ENCODE measurements at regions not wholly inside any gene's neighbourhood (a gene's known extent, or its start where the extent isn't known, plus 50 kb on each side); places are given as distances from the start of the nearest gene placed in this dataset.

GRCh38 chrX:120755066-120755846, 120.4 kb downstream of the CT47B1 start:
- H3K9me3 ChIP-seq = no peaks in the 10 kb centered on the region
- no peaks in the 10 kb centered on the region for H3K36me3 ChIP-seq
- TF ChIP-seq CTCF (IDR thresholded peaks at IDR 0.05) = no peak
- no peak overlapping the region for H3K9ac ChIP-seq (ENCODE audit: low read depth in 2 of 2, low read length in 2 of 2)
- no peak overlapping the region for H3K27ac ChIP-seq
- H3K27me3 ChIP-seq = no peaks in the 10 kb centered on the region
- H3K4me3 ChIP-seq = no peak overlapping the region
- H3K4me1 ChIP-seq = no peaks in the 10 kb centered on the region
- DNase-seq = peak; percentile 49
- intact Hi-C loops (cut with DNase I) = no loop called here

- H3K27ac ChIP-seq = no peak overlapping the region
- H3K4me3 ChIP-seq = no peak overlapping the region
- no peaks in the 10 kb centered on the region for H3K27me3 ChIP-seq
- no peaks in the 10 kb centered on the region for H3K9me3 ChIP-seq
- H3K9ac ChIP-seq (ENCODE audit: low read depth in 2 of 2, low read length in 2 of 2) = no peak overlapping the region
- no peaks in the 10 kb centered on the region for H3K36me3 ChIP-seq
- no peak for DNase-seq
- no peak for TF ChIP-seq CTCF (IDR thresholded peaks at IDR 0.05)
- intact Hi-C loops (cut with DNase I) = no loop called here
- no peaks in the 10 kb centered on the region for H3K4me1 ChIP-seq
Observed at GRCh38 chrX:120753413-120754251, 122.0 kb downstream of the CT47B1 start.

GRCh38 chrX:120752431-120753082, 122.7 kb upstream of the C1GALT1C1 start:
- no peak overlapping the region for H3K4me3 ChIP-seq
- no peak overlapping the region for H3K9ac ChIP-seq (ENCODE audit: low read depth in 2 of 2, low read length in 2 of 2)
- intact Hi-C loops (cut with DNase I) = no loop called here
- no peak overlapping the region for H3K27ac ChIP-seq
- no peak for TF ChIP-seq CTCF (IDR thresholded peaks at IDR 0.05)
- no peaks in the 10 kb centered on the region for H3K4me1 ChIP-seq
- H3K36me3 ChIP-seq = no peaks in the 10 kb centered on the region
- DNase-seq = no peak
- no peaks in the 10 kb centered on the region for H3K27me3 ChIP-seq
- H3K9me3 ChIP-seq = no peaks in the 10 kb centered on the region

GRCh38 chrX:120751683-120752082, 121.8 kb upstream of the C1GALT1C1 start:
- intact Hi-C loops (cut with DNase I) = no loop called here
- no peak for TF ChIP-seq CTCF (IDR thresholded peaks at IDR 0.05)
- Histone ChIP-seq H3K36me3 (no peaks in the 10 kb centered on the region), H3K9me3 (no peaks in the 10 kb centered on the region), H3K9ac (ENCODE audit: low read depth in 2 of 2, low read length in 2 of 2) (no peak overlapping the region), H3K4me1 (no peaks in the 10 kb centered on the region), H3K27ac (no peak overlapping the region), H3K27me3 (no peaks in the 10 kb centered on the region), H3K4me3 (no peak overlapping the region)
- no peak for DNase-seq

GRCh38 chrX:120750381-120750780, 120.5 kb upstream of the C1GALT1C1 start:
- Histone ChIP-seq H3K27me3 (no peaks in the 10 kb centered on the region), H3K4me3 (no peak overlapping the region), H3K4me1 (no peaks in the 10 kb centered on the region), H3K36me3 (no peaks in the 10 kb centered on the region), H3K27ac (no peak overlapping the region), H3K9ac (ENCODE audit: low read depth in 2 of 2, low read length in 2 of 2) (no peak overlapping the region), H3K9me3 (no peaks in the 10 kb centered on the region)
- intact Hi-C loops (cut with DNase I) = no loop called here
- no peak for TF ChIP-seq CTCF (IDR thresholded peaks at IDR 0.05)
- DNase-seq = no peak
